MCF 10A (cell line): ENCODE measurements at regions not wholly inside any gene's neighbourhood (a gene's known extent, or its start where the extent isn't known, plus 50 kb on each side); places are given as distances from the start of the nearest gene placed in this dataset.
A peak's percentile ranks its signal among the peaks of the same experiment; 100 is the strongest.

Source experiments
- BruUV-seq: library from RNA; stranded (reverse); fragments of 400-500 nt; replicated peaks from 2 replicates; lab custom pipeline; 2021; lab: Mats Ljungman, UMichigan
- CTCF ChIA-PET: fragments of 300-600 bp; sonication (Branson Sonifier 250); formaldehyde crosslinking; extraction: SDS; loops from one replicate; lab custom pipeline; 2021; ENCODE audit warnings: antibody characterized with exemption, inconsistent platforms; lab: Yijun Ruan, JAX
- POLR2A ChIA-PET: fragments of 300-600, 350-650 bp; sonication (Branson Sonifier 250); formaldehyde crosslinking; extraction: SDS; loops from one replicate; lab custom pipeline; 2020; ENCODE audit warnings: antibody characterized with exemption, inconsistent platforms; lab: Yijun Ruan, JAX
- DNase-seq: peaks from one replicate; pipeline ENCODE4 v3.0.0-alpha.2; 2018; ENCODE audit not compliant: unreplicated experiment
- H3K27ac Mint-ChIP-seq: one replicate; pipeline ENCODE4 v1.8.0; 2022; ENCODE audit warnings: mild to moderate bottlenecking, low read depth, mixed read lengths; ENCODE audit not compliant: unreplicated experiment
- H3K27me3 Mint-ChIP-seq: one replicate; pipeline ENCODE4 v1.8.0; 2022; ENCODE audit warnings: mixed read lengths; ENCODE audit not compliant: insufficient read depth, unreplicated experiment
- H3K36me3 Mint-ChIP-seq: one replicate; pipeline ENCODE4 v1.8.0; 2022; ENCODE audit warnings: mild to moderate bottlenecking, moderate library complexity, mixed read lengths; ENCODE audit not compliant: insufficient read depth, unreplicated experiment
- H3K4me1 Mint-ChIP-seq: one replicate; pipeline ENCODE4 v1.8.0; 2022; ENCODE audit warnings: mixed read lengths; ENCODE audit not compliant: insufficient read depth, unreplicated experiment
- H3K4me3 Mint-ChIP-seq: one replicate; pipeline ENCODE4 v1.8.0; 2022; ENCODE audit warnings: mild to moderate bottlenecking, moderate library complexity, mixed read lengths; ENCODE audit not compliant: unreplicated experiment
- H3K9me3 Mint-ChIP-seq: one replicate; pipeline ENCODE4 v1.8.0; 2022; ENCODE audit warnings: mixed read lengths; ENCODE audit not compliant: unreplicated experiment
- CTCF ChIP-seq: fragments of 200-600 bp; IDR thresholded peaks from one replicate; pipeline ENCODE4 v1.8.0; 2022; ENCODE audit warnings: antibody characterized with exemption, mild to moderate bottlenecking; ENCODE audit not compliant: unreplicated experiment
- intact Hi-C: fragments of 100-400 bp; cut with micrococcal nuclease; formaldehyde crosslinking; loops from 2 replicates; pipeline ENCODE4 v1.14.1; 2022

GRCh38 chr13:23512762-23513395 is 57.3 kb upstream of the TNFRSF19 start:
- H3K9me3 Mint-ChIP-seq: no peaks in the 10 kb centered on the region
- H3K36me3 Mint-ChIP-seq: no peaks in the 10 kb centered on the region
- DNase-seq: no peak
- peaks cover 6% of the 10 kb centered on the region for H3K4me1 Mint-ChIP-seq
- H3K4me3 Mint-ChIP-seq: no peak overlapping the region
- H3K27ac Mint-ChIP-seq: no peak overlapping the region
- POLR2A ChIA-PET: interaction anchor here (0.6 to 1.0 kb wide), 3 partner anchors 39 to 186 kb away, joined by 3 to 4 read pairs (median 3); no protein-coding TSS in a partner anchor
- no TSS peak for BruUV-seq
- peak; percentile 7 for TF ChIP-seq CTCF
- intact Hi-C loops: no loop called here
- H3K27me3 Mint-ChIP-seq: peaks cover 25% of the 10 kb centered on the region
- CTCF ChIA-PET: interaction anchor here (0.5 to 0.6 kb wide), 2 partner anchors 21 to 712 kb away, joined by 3 to 6 read pairs; no protein-coding TSS in a partner anchor

- Mint-ChIP-seq H3K36me3 (no peaks in the 10 kb centered on the region), H3K4me3 (no peak overlapping the region), H3K27ac (no peak overlapping the region), H3K9me3 (no peaks in the 10 kb centered on the region), H3K27me3 (peaks cover 25% of the 10 kb centered on the region), H3K4me1 (peaks cover 6% of the 10 kb centered on the region)
- no peak for TF ChIP-seq CTCF
- intact Hi-C loops: no loop called here
- ChIA-PET POLR2A (interaction anchor here (0.6 kb wide), 1 partner anchor 187 kb away, joined by 4 read pairs; no protein-coding TSS in a partner anchor), CTCF (interaction anchor here (0.6 kb wide), 1 partner anchor 713 kb away, joined by 3 read pairs; no protein-coding TSS in a partner anchor)
- no TSS peak for BruUV-seq
- no peak for DNase-seq
Measured at GRCh38 chr13:23513455-23513854, 56.8 kb upstream of the TNFRSF19 start.

GRCh38 chr13:23514076-23514475 is 56.1 kb upstream of the TNFRSF19 start:
- no TSS peak for BruUV-seq
- Mint-ChIP-seq H3K4me1 (peaks cover 6% of the 10 kb centered on the region), H3K9me3 (no peaks in the 10 kb centered on the region), H3K36me3 (no peaks in the 10 kb centered on the region), H3K4me3 (no peak overlapping the region), H3K27me3 (peaks cover 25% of the 10 kb centered on the region), H3K27ac (no peak overlapping the region)
- CTCF ChIA-PET: no interaction called here
- DNase-seq: no peak
- TF ChIP-seq CTCF: no peak
- POLR2A ChIA-PET: no interaction called here
- intact Hi-C loops: no loop called here

GRCh38 chr13:23515116-23515515 is 55.1 kb upstream of the TNFRSF19 start:
- no TSS peak for BruUV-seq
- ChIA-PET CTCF (no interaction called here), POLR2A (no interaction called here)
- H3K4me1 Mint-ChIP-seq: peaks cover 2% of the 10 kb centered on the region
- no peak for DNase-seq
- intact Hi-C loops: no loop called here
- no peaks in the 10 kb centered on the region for H3K9me3 Mint-ChIP-seq
- peaks cover 25% of the 10 kb centered on the region for H3K27me3 Mint-ChIP-seq
- TF ChIP-seq CTCF: no peak
- H3K36me3 Mint-ChIP-seq: no peaks in the 10 kb centered on the region
- H3K4me3 Mint-ChIP-seq: no peak overlapping the region
- H3K27ac Mint-ChIP-seq: no peak overlapping the region
